PFSK-1 (cell line): ENCODE measurements at regions not wholly inside any gene's neighbourhood (a gene's known extent, or its start where the extent isn't known, plus 50 kb on each side); places are given as distances from the start of the nearest gene placed in this dataset.

Experiments
- POLR2AphosphoS5 ChIP-seq: IDR thresholded peaks from 2 replicates; pipeline ENCODE4 v1.6.1; 2012; ENCODE audit warnings: low read depth, mild to moderate bottlenecking, control low read depth, low read length, moderate library complexity
- TAF1 ChIP-seq: IDR thresholded peaks from 2 replicates; pipeline ENCODE4 v1.6.1; 2012; ENCODE audit warnings: low read length, control low read depth, borderline replicate concordance; ENCODE audit not compliant: insufficient read depth
- TF ChIP-seq, protein P1 (sequence below), 2 experiments: IDR thresholded peaks; 2 replicates each; pipeline versions ENCODE4 v1.6.1 to v1.8.0; 2011 to 2012; ENCODE audit warnings: low read depth in 2 of 2, low read length in 2 of 2, control low read depth in 1 of 2, inconsistent platforms in 1 of 2, mild to moderate bottlenecking in 1 of 2, moderate library complexity in 1 of 2; ENCODE audit not compliant: insufficient read depth in 1 of 2

DNA sequence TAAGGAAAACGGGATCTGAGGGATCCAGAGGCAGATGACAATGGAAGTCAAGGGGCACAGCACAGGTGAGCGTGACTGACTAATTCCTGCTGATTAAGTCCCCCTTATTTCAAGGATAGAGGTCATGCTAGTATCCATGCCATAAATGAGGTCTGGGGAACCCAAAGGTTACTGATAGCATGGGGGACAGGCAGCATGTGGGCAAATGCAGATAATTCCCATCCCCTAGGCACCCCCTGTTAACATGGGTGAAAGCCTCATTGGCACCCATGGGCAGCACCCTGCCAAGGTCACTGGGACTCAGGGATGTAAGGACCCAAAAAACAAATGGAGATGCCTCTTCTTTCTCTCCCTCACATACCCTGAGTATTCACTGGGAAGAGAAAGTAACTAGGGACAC, 139.7 kb downstream of the WDR11 start:
- TF ChIP-seq POLR2AphosphoS5, result no peak
- TF ChIP-seq, protein P1, sequence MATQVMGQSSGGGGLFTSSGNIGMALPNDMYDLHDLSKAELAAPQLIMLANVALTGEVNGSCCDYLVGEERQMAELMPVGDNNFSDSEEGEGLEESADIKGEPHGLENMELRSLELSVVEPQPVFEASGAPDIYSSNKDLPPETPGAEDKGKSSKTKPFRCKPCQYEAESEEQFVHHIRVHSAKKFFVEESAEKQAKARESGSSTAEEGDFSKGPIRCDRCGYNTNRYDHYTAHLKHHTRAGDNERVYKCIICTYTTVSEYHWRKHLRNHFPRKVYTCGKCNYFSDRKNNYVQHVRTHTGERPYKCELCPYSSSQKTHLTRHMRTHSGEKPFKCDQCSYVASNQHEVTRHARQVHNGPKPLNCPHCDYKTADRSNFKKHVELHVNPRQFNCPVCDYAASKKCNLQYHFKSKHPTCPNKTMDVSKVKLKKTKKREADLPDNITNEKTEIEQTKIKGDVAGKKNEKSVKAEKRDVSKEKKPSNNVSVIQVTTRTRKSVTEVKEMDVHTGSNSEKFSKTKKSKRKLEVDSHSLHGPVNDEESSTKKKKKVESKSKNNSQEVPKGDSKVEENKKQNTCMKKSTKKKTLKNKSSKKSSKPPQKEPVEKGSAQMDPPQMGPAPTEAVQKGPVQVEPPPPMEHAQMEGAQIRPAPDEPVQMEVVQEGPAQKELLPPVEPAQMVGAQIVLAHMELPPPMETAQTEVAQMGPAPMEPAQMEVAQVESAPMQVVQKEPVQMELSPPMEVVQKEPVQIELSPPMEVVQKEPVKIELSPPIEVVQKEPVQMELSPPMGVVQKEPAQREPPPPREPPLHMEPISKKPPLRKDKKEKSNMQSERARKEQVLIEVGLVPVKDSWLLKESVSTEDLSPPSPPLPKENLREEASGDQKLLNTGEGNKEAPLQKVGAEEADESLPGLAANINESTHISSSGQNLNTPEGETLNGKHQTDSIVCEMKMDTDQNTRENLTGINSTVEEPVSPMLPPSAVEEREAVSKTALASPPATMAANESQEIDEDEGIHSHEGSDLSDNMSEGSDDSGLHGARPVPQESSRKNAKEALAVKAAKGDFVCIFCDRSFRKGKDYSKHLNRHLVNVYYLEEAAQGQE (IDR thresholded peaks at IDR 0.05; ENCODE audit: insufficient read depth in 1 of 2, low read depth in 2 of 2, low read length in 2 of 2), result no peak
- TF ChIP-seq TAF1, result no peak
